Endodermal cell (in vitro differentiated cells): ENCODE measurements at regions not wholly inside any gene's neighbourhood (a gene's known extent, or its start where the extent isn't known, plus 50 kb on each side); places are given as distances from the start of the nearest gene placed in this dataset.

Experiments
- DNase-seq: peaks from one replicate; pipeline ENCODE4 v3.0.0-alpha.2; 2017
- H3K27ac ChIP-seq: 2 replicates; pipeline ENCODE4 v1.5.1; 2013; ENCODE audit warnings: mild to moderate bottlenecking, low read depth, low read length, moderate library complexity
- H3K27me3 ChIP-seq: 2 replicates; pipeline ENCODE4 v1.6.1; 2013; ENCODE audit warnings: mild to moderate bottlenecking, low read length, moderate library complexity; ENCODE audit not compliant: insufficient read depth, control insufficient read depth, poor library complexity, severe bottlenecking
- H3K36me3 ChIP-seq: 2 replicates; pipeline ENCODE4 v1.7.0; 2013; ENCODE audit warnings: mild to moderate bottlenecking, low read length, moderate library complexity; ENCODE audit not compliant: control insufficient read depth, insufficient read depth
- H3K4me1 ChIP-seq: one replicate; pipeline ENCODE4 v1.7.0; 2013; ENCODE audit warnings: low read length; ENCODE audit not compliant: control insufficient read depth, insufficient read depth
- H3K4me3 ChIP-seq: 2 replicates; pipeline ENCODE4 v1.5.1; 2013; ENCODE audit warnings: mild to moderate bottlenecking, low read length, moderate library complexity
- H3K9ac ChIP-seq: 2 replicates; pipeline ENCODE4 v1.6.1; 2013; ENCODE audit warnings: mild to moderate bottlenecking, low read length, moderate library complexity; ENCODE audit not compliant: poor library complexity, severe bottlenecking; ENCODE audit errors: extremely low read depth
- H3K9me3 ChIP-seq: 2 replicates; pipeline ENCODE4 v1.6.1; 2013; ENCODE audit warnings: mild to moderate bottlenecking, low read length, moderate library complexity; ENCODE audit not compliant: control insufficient read depth
- H3K27ac Mint-ChIP-seq: 2 replicates; pipeline ENCODE4 v1.8.0; 2020; ENCODE audit warnings: mixed read lengths
- H3K27me3 Mint-ChIP-seq: 2 replicates; pipeline ENCODE4 v1.8.0; 2021; ENCODE audit warnings: mild to moderate bottlenecking, mixed read lengths; ENCODE audit not compliant: insufficient read depth
- H3K36me3 Mint-ChIP-seq: 2 replicates; pipeline ENCODE4 v1.8.0; 2020; ENCODE audit warnings: low read depth, mixed read lengths
- H3K4me1 Mint-ChIP-seq: 2 replicates; pipeline ENCODE4 v1.8.0; 2020; ENCODE audit warnings: mixed read lengths
- H3K4me3 Mint-ChIP-seq: 2 replicates; pipeline ENCODE4 v1.8.0; 2020; ENCODE audit warnings: mild to moderate bottlenecking, moderate library complexity, mixed read lengths
- H3K9me3 Mint-ChIP-seq: 2 replicates; pipeline ENCODE4 v1.8.0; 2020; ENCODE audit warnings: mild to moderate bottlenecking, mixed read lengths
- CTCF ChIP-seq: fragments of 200-600 bp; sonication (generic); conservative IDR thresholded peaks from 2 replicates; pipeline ENCODE4 v1.5.0; 2021; ENCODE audit warnings: antibody characterized with exemption, mild to moderate bottlenecking
- WGBS, 2 experiments: methylation state at CpG; one replicate each; pipeline versions ENCODE4 v1.1.5 to v1.1.7; 2013; ENCODE audit warnings: missing lambda C conversion rate in 2 of 2, mixed read lengths in 1 of 2; ENCODE audit not compliant: insufficient coverage in 1 of 2, insufficient read length in 1 of 2; 5-methylcytosine and 5-hydroxymethylcytosine counted together

- H3K4me1 Mint-ChIP-seq: no peaks in the 10 kb centered on the region
- no peaks in the 10 kb centered on the region for H3K36me3 ChIP-seq
- DNase-seq: no peak
- no peaks in the 10 kb centered on the region for H3K9me3 ChIP-seq
- H3K9ac ChIP-seq: no peak overlapping the region
- H3K27ac Mint-ChIP-seq: no peak overlapping the region
- H3K4me3 Mint-ChIP-seq: no peak overlapping the region
- H3K4me3 ChIP-seq: no peak overlapping the region
- H3K27me3 Mint-ChIP-seq: no peaks in the 10 kb centered on the region
- H3K4me1 ChIP-seq: no peaks in the 10 kb centered on the region
- H3K9me3 Mint-ChIP-seq: no peaks in the 10 kb centered on the region
- 88% methylated on average over 1 of the region's 2 CpGs; no CpG with 5 or more reads in 1 of the 2 experiments for WGBS, 2 experiments
- H3K27me3 ChIP-seq: no peaks in the 10 kb centered on the region
- H3K27ac ChIP-seq: no peak overlapping the region
- no peak for TF ChIP-seq CTCF
- no peaks in the 10 kb centered on the region for H3K36me3 Mint-ChIP-seq
These were observed 385.6 kb upstream of the NR3C2 start for GRCh38 chr4:148827781-148828180.

- no peak overlapping the region for H3K27ac ChIP-seq
- H3K36me3 ChIP-seq: no peaks in the 10 kb centered on the region
- no peak for DNase-seq
- no peaks in the 10 kb centered on the region for H3K4me1 ChIP-seq
- H3K4me3 ChIP-seq: no peak overlapping the region
- no peak overlapping the region for H3K27ac Mint-ChIP-seq
- no peak overlapping the region for H3K4me3 Mint-ChIP-seq
- no peaks in the 10 kb centered on the region for H3K9me3 ChIP-seq
- H3K27me3 ChIP-seq: no peaks in the 10 kb centered on the region
- H3K4me1 Mint-ChIP-seq: no peaks in the 10 kb centered on the region
- no peaks in the 10 kb centered on the region for H3K36me3 Mint-ChIP-seq
- no peaks in the 10 kb centered on the region for H3K9me3 Mint-ChIP-seq
- H3K9ac ChIP-seq: no peak overlapping the region
- no peaks in the 10 kb centered on the region for H3K27me3 Mint-ChIP-seq
- TF ChIP-seq CTCF: no peak
- 95 to 100% methylated on average over 1 of the region's 2 CpGs for WGBS, 2 experiments
These were observed 381.2 kb upstream of the NR3C2 start for GRCh38 chr4:148823419-148823769.

GRCh38 chr4:148822572-148823418 is 380.6 kb upstream of the NR3C2 start:
- no peak overlapping the region for H3K4me3 Mint-ChIP-seq
- H3K9me3 Mint-ChIP-seq: no peaks in the 10 kb centered on the region
- Histone ChIP-seq H3K9me3 (no peaks in the 10 kb centered on the region), H3K27ac (no peak overlapping the region), H3K36me3 (no peaks in the 10 kb centered on the region), H3K27me3 (no peaks in the 10 kb centered on the region), H3K9ac (no peak overlapping the region), H3K4me1 (no peaks in the 10 kb centered on the region), H3K4me3 (no peak overlapping the region)
- H3K27ac Mint-ChIP-seq: no peak overlapping the region
- no peak for TF ChIP-seq CTCF
- H3K4me1 Mint-ChIP-seq: no peaks in the 10 kb centered on the region
- H3K36me3 Mint-ChIP-seq: no peaks in the 10 kb centered on the region
- DNase-seq: no peak
- no peaks in the 10 kb centered on the region for H3K27me3 Mint-ChIP-seq
- WGBS, 2 experiments: 93 to 96% methylated on average over 4 to 5 of the region's 5 CpGs
